ENCODE measurements at regions not wholly inside any gene's neighbourhood (a gene's known extent, or its start where the extent isn't known, plus 50 kb on each side); places are given as distances from the start of the nearest gene placed in this dataset.

DNA sequence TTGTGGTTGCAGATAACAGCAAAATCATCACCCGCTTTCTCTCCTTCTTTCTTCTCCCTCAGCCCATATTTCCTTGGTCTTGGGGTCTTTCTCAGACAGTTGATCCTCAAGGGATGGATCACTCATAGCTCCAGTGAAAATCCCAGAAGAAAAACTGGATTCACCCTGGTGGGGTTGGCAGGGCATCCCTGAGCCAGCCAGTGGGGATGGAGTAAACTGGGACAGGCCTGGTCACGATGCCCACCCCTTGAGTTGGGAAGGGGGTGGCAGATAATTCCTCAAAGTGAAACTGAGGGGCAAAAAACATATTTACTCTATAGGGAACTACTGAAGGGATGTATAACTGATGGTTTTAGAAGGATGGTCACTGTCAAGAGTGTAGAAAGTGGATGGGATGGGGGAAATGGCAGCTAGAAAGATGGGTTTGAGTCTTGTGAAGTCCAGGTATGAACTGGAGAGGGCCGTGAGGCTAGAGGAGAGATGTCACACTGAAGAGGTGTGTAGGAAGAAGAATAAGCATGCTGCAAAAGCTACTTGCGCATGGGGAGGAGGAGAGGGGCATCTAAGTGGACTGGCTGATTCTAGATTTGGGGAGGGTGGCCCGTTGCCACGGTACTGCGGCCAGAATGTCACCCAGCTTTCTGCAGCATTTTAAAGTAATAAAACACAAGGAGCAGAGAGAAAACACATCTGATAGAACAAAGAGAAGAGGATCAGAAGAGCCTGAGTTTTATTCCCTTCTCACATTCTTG lies 162.8 kb downstream of the PJA2 start:
- H3K36me3 ChIP-seq: no peaks in the 10 kb centered on the region
- no peaks in the 10 kb centered on the region for H3K4me1 ChIP-seq
- TF ChIP-seq, protein P1, sequence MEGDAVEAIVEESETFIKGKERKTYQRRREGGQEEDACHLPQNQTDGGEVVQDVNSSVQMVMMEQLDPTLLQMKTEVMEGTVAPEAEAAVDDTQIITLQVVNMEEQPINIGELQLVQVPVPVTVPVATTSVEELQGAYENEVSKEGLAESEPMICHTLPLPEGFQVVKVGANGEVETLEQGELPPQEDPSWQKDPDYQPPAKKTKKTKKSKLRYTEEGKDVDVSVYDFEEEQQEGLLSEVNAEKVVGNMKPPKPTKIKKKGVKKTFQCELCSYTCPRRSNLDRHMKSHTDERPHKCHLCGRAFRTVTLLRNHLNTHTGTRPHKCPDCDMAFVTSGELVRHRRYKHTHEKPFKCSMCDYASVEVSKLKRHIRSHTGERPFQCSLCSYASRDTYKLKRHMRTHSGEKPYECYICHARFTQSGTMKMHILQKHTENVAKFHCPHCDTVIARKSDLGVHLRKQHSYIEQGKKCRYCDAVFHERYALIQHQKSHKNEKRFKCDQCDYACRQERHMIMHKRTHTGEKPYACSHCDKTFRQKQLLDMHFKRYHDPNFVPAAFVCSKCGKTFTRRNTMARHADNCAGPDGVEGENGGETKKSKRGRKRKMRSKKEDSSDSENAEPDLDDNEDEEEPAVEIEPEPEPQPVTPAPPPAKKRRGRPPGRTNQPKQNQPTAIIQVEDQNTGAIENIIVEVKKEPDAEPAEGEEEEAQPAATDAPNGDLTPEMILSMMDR (IDR thresholded peaks at IDR 0.05): no peak
- TF ChIP-seq POLR2AphosphoS5 (IDR thresholded peaks at IDR 0.05; ENCODE audit: insufficient read depth in 1 of 2, low read depth in 1 of 2) (no peak), POLR2A (IDR thresholded peaks at IDR 0.05) (no peak)
- H3K4me3 ChIP-seq: no peak overlapping the region
- no peaks in the 10 kb centered on the region for H3K27me3 ChIP-seq
- intact Hi-C loops (cut with DNase I): no loop called here
- no peaks in the 10 kb centered on the region for H3K9me3 ChIP-seq
- DNase-seq (ENCODE audit: extremely low spot score in 2 of 2): peak; percentile 25 to 69
- no peak overlapping the region for H3K27ac ChIP-seq

Measured in vagina (tissue), 2 donors.